WERI-Rb-1 (cell line): ENCODE measurements at regions not wholly inside any gene's neighbourhood (a gene's known extent, or its start where the extent isn't known, plus 50 kb on each side); places are given as distances from the start of the nearest gene placed in this dataset.

Source experiments
- DNase-seq: peaks from one replicate; pipeline ENCODE4 v3.0.0-alpha.2; 2020
- H3K27ac ChIP-seq: fragments of 250-450 bp; sonication (Bioruptor Pico); 2 replicates; pipeline ENCODE4 v1.5.1; 2020; ENCODE audit warnings: mild to moderate bottlenecking, moderate library complexity
- H3K27me3 ChIP-seq: fragments of 250-450 bp; sonication (Bioruptor Pico); 2 replicates; pipeline ENCODE4 v1.5.1; 2021; ENCODE audit warnings: mild to moderate bottlenecking, low read depth, moderate library complexity; ENCODE audit not compliant: insufficient read depth, severe bottlenecking
- H3K36me3 ChIP-seq: fragments of 250-450 bp; sonication (Bioruptor Pico); 2 replicates; pipeline ENCODE4 v1.5.1; 2020; ENCODE audit warnings: mild to moderate bottlenecking, moderate library complexity
- H3K4me3 ChIP-seq: 2 replicates; pipeline ENCODE4 v1.5.1; 2011; ENCODE audit warnings: low read depth, mild to moderate bottlenecking, control low read depth, low read length
- H3K9me3 ChIP-seq: fragments of 250-450 bp; sonication (Bioruptor Pico); 2 replicates; pipeline ENCODE4 v1.5.1; 2021; ENCODE audit warnings: mild to moderate bottlenecking, moderate library complexity; ENCODE audit not compliant: severe bottlenecking
- TF ChIP-seq, protein P1 (sequence below): IDR thresholded peaks from 2 replicates; pipeline ENCODE4 v1.5.1; 2011; ENCODE audit warnings: low read depth, mild to moderate bottlenecking, control low read depth, inconsistent platforms, low read length

- H3K4me3 ChIP-seq: no peak overlapping the region
- no peak overlapping the region for H3K27ac ChIP-seq
- H3K9me3 ChIP-seq: no peaks in the 10 kb centered on the region
- H3K36me3 ChIP-seq: no peaks in the 10 kb centered on the region
- H3K27me3 ChIP-seq: no peaks in the 10 kb centered on the region
- TF ChIP-seq, protein P1, sequence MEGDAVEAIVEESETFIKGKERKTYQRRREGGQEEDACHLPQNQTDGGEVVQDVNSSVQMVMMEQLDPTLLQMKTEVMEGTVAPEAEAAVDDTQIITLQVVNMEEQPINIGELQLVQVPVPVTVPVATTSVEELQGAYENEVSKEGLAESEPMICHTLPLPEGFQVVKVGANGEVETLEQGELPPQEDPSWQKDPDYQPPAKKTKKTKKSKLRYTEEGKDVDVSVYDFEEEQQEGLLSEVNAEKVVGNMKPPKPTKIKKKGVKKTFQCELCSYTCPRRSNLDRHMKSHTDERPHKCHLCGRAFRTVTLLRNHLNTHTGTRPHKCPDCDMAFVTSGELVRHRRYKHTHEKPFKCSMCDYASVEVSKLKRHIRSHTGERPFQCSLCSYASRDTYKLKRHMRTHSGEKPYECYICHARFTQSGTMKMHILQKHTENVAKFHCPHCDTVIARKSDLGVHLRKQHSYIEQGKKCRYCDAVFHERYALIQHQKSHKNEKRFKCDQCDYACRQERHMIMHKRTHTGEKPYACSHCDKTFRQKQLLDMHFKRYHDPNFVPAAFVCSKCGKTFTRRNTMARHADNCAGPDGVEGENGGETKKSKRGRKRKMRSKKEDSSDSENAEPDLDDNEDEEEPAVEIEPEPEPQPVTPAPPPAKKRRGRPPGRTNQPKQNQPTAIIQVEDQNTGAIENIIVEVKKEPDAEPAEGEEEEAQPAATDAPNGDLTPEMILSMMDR: no peak
- no peak for DNase-seq
These were observed 365.7 kb downstream of the KCNRG start for GRCh38 chr13:50380905-50381304.

DNA sequence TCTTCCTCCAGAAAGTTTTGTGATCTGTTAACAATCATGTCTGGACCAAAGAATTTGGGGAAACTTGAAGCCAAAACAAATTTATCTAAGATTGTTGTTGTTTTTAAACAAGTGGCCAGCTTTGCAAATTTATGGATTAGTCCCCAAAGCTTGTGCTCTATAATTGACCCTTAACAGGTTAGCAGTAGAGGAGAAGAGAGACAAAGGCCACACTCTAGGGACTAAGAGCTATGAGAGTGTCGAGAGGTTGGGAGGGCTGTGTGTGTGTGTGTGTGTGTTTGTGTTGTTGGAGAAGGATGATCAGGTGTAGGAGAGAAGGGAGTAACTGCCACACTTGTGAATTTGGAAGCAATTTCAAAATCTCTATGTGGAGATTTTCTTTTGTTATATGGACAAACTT is 367.3 kb downstream of the KCNRG start:
- DNase-seq: no peak
- no peak overlapping the region for H3K4me3 ChIP-seq
- TF ChIP-seq, protein P1: no peak
- no peaks in the 10 kb centered on the region for H3K9me3 ChIP-seq
- no peaks in the 10 kb centered on the region for H3K36me3 ChIP-seq
- H3K27ac ChIP-seq: no peak overlapping the region
- no peaks in the 10 kb centered on the region for H3K27me3 ChIP-seq

- Histone ChIP-seq H3K4me3 (no peak overlapping the region), H3K27me3 (no peaks in the 10 kb centered on the region), H3K36me3 (no peaks in the 10 kb centered on the region), H3K27ac (no peak overlapping the region), H3K9me3 (no peaks in the 10 kb centered on the region)
- TF ChIP-seq, protein P1: no peak
- no peak for DNase-seq
These were observed 367.7 kb downstream of the KCNRG start for GRCh38 chr13:50382951-50383350.

DNA sequence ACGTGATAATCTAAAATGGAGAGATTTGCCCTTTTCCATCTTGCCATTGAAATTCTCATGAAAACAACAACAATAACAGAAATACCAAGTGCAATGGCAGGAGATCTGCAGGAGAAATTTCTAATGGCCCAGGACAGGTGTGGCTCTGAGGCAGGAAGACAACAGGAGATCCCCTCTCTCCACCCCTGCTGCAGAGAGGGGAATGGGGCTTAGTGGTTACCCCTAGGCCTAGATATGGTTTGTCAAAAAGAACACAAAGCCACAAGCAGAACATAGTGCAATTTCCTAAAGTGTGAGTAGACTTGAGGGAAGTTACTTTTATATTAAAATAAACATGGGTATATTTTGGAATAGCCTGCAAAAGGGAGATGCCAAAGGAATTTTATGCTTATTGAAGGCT is 369.5 kb downstream of the KCNRG start:
- TF ChIP-seq, protein P1: no peak
- Histone ChIP-seq H3K4me3 (no peak overlapping the region), H3K27ac (no peak overlapping the region), H3K9me3 (no peaks in the 10 kb centered on the region), H3K27me3 (no peaks in the 10 kb centered on the region), H3K36me3 (no peaks in the 10 kb centered on the region)
- no peak for DNase-seq

DNA sequence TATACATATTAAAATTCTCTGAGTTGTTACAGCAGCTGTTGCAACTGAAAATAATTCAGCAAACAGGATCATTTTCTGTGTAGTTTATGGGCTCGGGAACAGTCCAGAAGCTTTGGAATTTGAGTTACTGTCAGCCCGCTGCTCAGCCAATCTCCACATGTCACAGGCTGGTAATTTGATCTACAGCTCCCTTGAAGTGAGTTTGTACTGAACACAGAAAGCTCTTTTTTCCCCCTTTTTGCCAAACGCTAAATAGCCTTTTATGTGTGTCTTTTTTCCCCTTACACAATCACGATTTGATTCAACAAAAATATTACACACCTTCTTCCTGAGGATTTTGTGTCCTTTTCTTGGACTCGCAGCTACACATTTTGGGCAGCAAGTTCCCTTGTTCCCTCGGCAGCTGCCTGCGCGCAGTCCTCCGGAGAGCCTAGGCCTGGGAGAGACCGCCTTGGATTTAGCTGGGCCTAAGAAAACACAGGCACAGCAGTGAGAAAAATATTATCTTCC is 371.4 kb downstream of the KCNRG start:
- DNase-seq: peak; percentile 9
- no peaks in the 10 kb centered on the region for H3K27me3 ChIP-seq
- H3K4me3 ChIP-seq: peak overlapping the region; percentile 39

GRCh38 chr13:50387051-50387581 is 371.9 kb downstream of the KCNRG start:
- TF ChIP-seq, protein P1: peak; percentile 37
- Histone ChIP-seq H3K27ac (peak overlapping the region; percentile 77), H3K27me3 (no peaks in the 10 kb centered on the region), H3K36me3 (no peaks in the 10 kb centered on the region), H3K4me3 (peak overlapping the region; percentile 39), H3K9me3 (no peaks in the 10 kb centered on the region)
- DNase-seq: peak; percentile 72

More for the DNA sequence above, 371.4 kb downstream of the KCNRG start:
- H3K9me3 ChIP-seq: no peaks in the 10 kb centered on the region
- TF ChIP-seq, protein P1: no peak
- no peaks in the 10 kb centered on the region for H3K36me3 ChIP-seq
- peak overlapping the region; percentile 77 for H3K27ac ChIP-seq
